GM12891 (cell line): ENCODE measurements at regions not wholly inside any gene's neighbourhood (a gene's known extent, or its start where the extent isn't known, plus 50 kb on each side); places are given as distances from the start of the nearest gene placed in this dataset.

Experiments
- POLR2A ChIP-seq: IDR thresholded peaks from 2 replicates; pipeline ENCODE4 v1.6.1; 2011; ENCODE audit warnings: low read depth, low read length, control low read depth
- POLR2AphosphoS5 ChIP-seq: IDR thresholded peaks from 2 replicates; pipeline ENCODE4 v1.6.1; 2011; ENCODE audit warnings: low read depth, low read length, control low read depth
- TAF1 ChIP-seq: IDR thresholded peaks from 2 replicates; pipeline ENCODE4 v1.6.1; 2011; ENCODE audit warnings: low read depth, low read length, control low read depth

DNA sequence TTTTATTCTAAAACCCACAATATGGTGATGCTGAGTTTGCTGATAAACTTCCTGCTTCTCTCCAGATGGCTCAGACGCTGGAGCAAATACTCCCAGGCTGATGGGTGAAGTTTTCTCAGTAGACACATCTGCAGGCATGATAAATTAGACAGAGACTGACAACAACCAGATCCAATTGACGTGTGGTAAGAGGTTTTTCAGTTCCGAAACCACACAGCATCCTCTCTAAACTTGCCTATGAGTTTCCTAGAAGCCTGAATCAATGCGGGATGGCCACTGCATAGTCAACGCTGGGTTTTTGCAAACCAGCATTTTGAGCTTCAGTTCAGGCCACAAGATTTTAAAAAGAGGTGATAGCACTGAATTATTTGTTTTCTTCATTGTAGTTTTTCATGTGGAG, 360.3 kb upstream of the ARRDC4 start:
- TF ChIP-seq TAF1 (no peak), POLR2A (no peak), POLR2AphosphoS5 (no peak)
